Testis (tissue), 2 donors: ENCODE measurements at regions not wholly inside any gene's neighbourhood (a gene's known extent, or its start where the extent isn't known, plus 50 kb on each side); places are given as distances from the start of the nearest gene placed in this dataset.

Experiments used
- POLR2A ChIP-seq: fragments of 450-650 bp; IDR thresholded peaks from one replicate; pipeline ENCODE4 v1.6.1; 2017; ENCODE audit warnings: antibody characterized with exemption, mild to moderate bottlenecking, moderate library complexity
- TF ChIP-seq, protein P1 (sequence below), 3 experiments: fragments of 450-650 bp in 2 of 3; fragments of 200-600 bp in 1 of 3; sonication (generic) in 1 of 3; IDR thresholded peaks; one replicate each; pipeline ENCODE4 v1.5.1; 2016 to 2019; ENCODE audit warnings: antibody characterized with exemption in 3 of 3, mild to moderate bottlenecking in 2 of 3, moderate library complexity in 1 of 3

DNA sequence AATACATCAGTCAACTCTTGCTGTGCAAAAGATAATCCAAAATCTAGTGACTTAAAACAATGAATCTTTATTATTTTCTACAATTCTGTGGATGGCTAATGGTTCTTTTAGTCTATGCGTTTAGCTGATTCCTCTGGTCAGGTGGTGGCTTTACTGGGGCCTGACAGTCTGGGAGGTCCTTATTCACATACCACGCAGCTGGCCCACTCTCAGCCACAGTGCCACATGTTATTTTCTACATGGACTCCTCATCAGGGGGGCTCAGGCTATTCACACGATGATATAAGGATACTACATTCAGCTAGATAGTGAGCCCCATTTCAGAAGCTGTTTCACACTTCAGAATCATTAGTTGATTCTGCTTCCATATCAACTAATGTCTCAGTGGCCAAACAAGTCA, 287.5 kb upstream of the MGAT4C start:
- TF ChIP-seq, protein P1, sequence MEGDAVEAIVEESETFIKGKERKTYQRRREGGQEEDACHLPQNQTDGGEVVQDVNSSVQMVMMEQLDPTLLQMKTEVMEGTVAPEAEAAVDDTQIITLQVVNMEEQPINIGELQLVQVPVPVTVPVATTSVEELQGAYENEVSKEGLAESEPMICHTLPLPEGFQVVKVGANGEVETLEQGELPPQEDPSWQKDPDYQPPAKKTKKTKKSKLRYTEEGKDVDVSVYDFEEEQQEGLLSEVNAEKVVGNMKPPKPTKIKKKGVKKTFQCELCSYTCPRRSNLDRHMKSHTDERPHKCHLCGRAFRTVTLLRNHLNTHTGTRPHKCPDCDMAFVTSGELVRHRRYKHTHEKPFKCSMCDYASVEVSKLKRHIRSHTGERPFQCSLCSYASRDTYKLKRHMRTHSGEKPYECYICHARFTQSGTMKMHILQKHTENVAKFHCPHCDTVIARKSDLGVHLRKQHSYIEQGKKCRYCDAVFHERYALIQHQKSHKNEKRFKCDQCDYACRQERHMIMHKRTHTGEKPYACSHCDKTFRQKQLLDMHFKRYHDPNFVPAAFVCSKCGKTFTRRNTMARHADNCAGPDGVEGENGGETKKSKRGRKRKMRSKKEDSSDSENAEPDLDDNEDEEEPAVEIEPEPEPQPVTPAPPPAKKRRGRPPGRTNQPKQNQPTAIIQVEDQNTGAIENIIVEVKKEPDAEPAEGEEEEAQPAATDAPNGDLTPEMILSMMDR (IDR thresholded peaks at IDR 0.05), result no peak
- no peak for TF ChIP-seq POLR2A
